ENCODE measurements at regions not wholly inside any gene's neighbourhood (a gene's known extent, or its start where the extent isn't known, plus 50 kb on each side); places are given as distances from the start of the nearest gene placed in this dataset.
"Not testable (repeated sequence)": the region's sequence is repeated elsewhere in the genome, so short reads cannot be mapped to it uniquely, and the experiment has no call there.

- Histone ChIP-seq H3K9me3 (no peaks in the 10 kb centered on the region), H3K27ac (no peak overlapping the region), H3K27me3 (no peaks in the 10 kb centered on the region), H3K4me1 (peaks cover 3 to 28% (median 13%) of the 10 kb centered on the region in 9 donors), H3K36me3 (no peaks in the 10 kb centered on the region), H3K4me3 (no peak overlapping the region)
- intact Hi-C loops (cut with DNase I), result loop anchor here in 2 of 10 donors (5.0 to 10.0 kb wide), 2 partner anchors 273 to 275 kb away; partner anchors contain the start of gene FAM43A (in 1 of the 2)
- no peak for TF ChIP-seq CTCF (IDR thresholded peaks at IDR 0.05)
- ATAC-seq, result no peak
- no peak for DNase-seq
- WGBS, 2 donors, result 79 to 90% methylated on average over 7 of the region's 7 CpGs
Observed at GRCh38 chr3:194957743-194958240, 272.1 kb downstream of the FAM43A start.

GRCh38 chr3:194959217-194959616, 273.5 kb downstream of the FAM43A start:
- WGBS, 2 donors, result 85 to 87% methylated on average over 7 of the region's 7 CpGs
- TF ChIP-seq CTCF (IDR thresholded peaks at IDR 0.05), result no peak
- no peak overlapping the region for H3K4me3 ChIP-seq
- H3K4me1 ChIP-seq, result peaks cover 0 to 14% (median 0%) of the 10 kb centered on the region in 9 donors
- no peaks in the 10 kb centered on the region for H3K27me3 ChIP-seq
- DNase-seq, result no peak
- H3K36me3 ChIP-seq, result no peaks in the 10 kb centered on the region
- no peaks in the 10 kb centered on the region for H3K9me3 ChIP-seq
- intact Hi-C loops (cut with DNase I), result loop anchor here in 2 of 10 donors (5.0 to 10.0 kb wide), 2 partner anchors 274 to 277 kb away; partner anchors contain the start of gene FAM43A (in 1 of the 2)
- no peak for ATAC-seq
- no peak overlapping the region for H3K27ac ChIP-seq

GRCh38 chr3:194959666-194960065, 274.0 kb downstream of the FAM43A start:
- H3K27ac ChIP-seq, H3K9me3 ChIP-seq, H3K36me3 ChIP-seq, H3K4me3 ChIP-seq, H3K27me3 ChIP-seq, ATAC-seq, DNase-seq: not testable (repeated sequence)
- H3K4me1 ChIP-seq, result peaks cover 0 to 14% (median 0%) of the 10 kb centered on the region in 9 donors
- WGBS, 2 donors, result 89 to 92% methylated on average over 10 of the region's 10 CpGs
- intact Hi-C loops (cut with DNase I), result loop anchor here in 3 of 10 donors (5.0 to 10.0 kb wide), 3 partner anchors 265 to 277 kb away; partner anchors contain the start of gene FAM43A (in 1 of the 3)

- Histone ChIP-seq H3K4me1 (peaks cover 0 to 14% (median 0%) of the 10 kb centered on the region in 9 donors), H3K36me3 (no peaks in the 10 kb centered on the region), H3K9me3 (no peaks in the 10 kb centered on the region), H3K27me3 (no peaks in the 10 kb centered on the region), H3K27ac (no peak overlapping the region), H3K4me3 (no peak overlapping the region)
- 90 to 93% methylated on average over 14 of the region's 14 CpGs for WGBS, 2 donors
- DNase-seq, result no peak
- intact Hi-C loops (cut with DNase I), result loop anchor here in 1 of 10 donors (10.0 kb wide), 1 partner anchor 266 kb away; no protein-coding TSS in a partner anchor
- peak in 1 of 8 donors; percentile 14 for ATAC-seq
- TF ChIP-seq CTCF (IDR thresholded peaks at IDR 0.05), result no peak
Observed at GRCh38 chr3:194960446-194961032, 274.9 kb downstream of the FAM43A start.

- TF ChIP-seq CTCF (IDR thresholded peaks at IDR 0.05), result no peak
- H3K36me3 ChIP-seq, result no peaks in the 10 kb centered on the region
- H3K27me3 ChIP-seq, result no peaks in the 10 kb centered on the region
- WGBS, 2 donors, result 90 to 92% methylated on average over 11 of the region's 11 CpGs
- H3K4me1 ChIP-seq, result peaks cover 0 to 14% (median 0%) of the 10 kb centered on the region in 9 donors
- no peaks in the 10 kb centered on the region for H3K9me3 ChIP-seq
- peak in 2 of 8 donors; percentile 23 to 29 for ATAC-seq
- peak overlapping the region in 3 of 10 donors; percentile 28 to 49 (median 46) for H3K27ac ChIP-seq
- intact Hi-C loops (cut with DNase I), result loop anchor here in 1 of 10 donors (10.0 kb wide), 1 partner anchor 266 kb away; no protein-coding TSS in a partner anchor
- no peak for DNase-seq
- no peak overlapping the region for H3K4me3 ChIP-seq
Observed at GRCh38 chr3:194961149-194961548, 275.5 kb downstream of the FAM43A start.

All from heart right ventricle (tissue), 16 donors.